Mononuclear cell (primary cell): ENCODE measurements at regions not wholly inside any gene's neighbourhood (a gene's known extent, or its start where the extent isn't known, plus 50 kb on each side); places are given as distances from the start of the nearest gene placed in this dataset.

ENCODE experiments used
- H3K27me3 ChIP-seq: 2 replicates; pipeline ENCODE4 v1.6.0; 2011; ENCODE audit warnings: low read length, control low read depth; ENCODE audit not compliant: insufficient read depth
- H3K4me1 ChIP-seq: 2 replicates; pipeline ENCODE4 v1.5.1; 2011; ENCODE audit warnings: mild to moderate bottlenecking, low read length, control low read depth; ENCODE audit not compliant: insufficient read depth
- H3K4me3 ChIP-seq: 2 replicates; pipeline ENCODE4 v1.5.1; 2011; ENCODE audit warnings: mild to moderate bottlenecking, low read length, moderate library complexity
- H3K9me3 ChIP-seq: 2 replicates; pipeline ENCODE4 v1.5.1; 2011; ENCODE audit warnings: low read depth, mild to moderate bottlenecking, control low read depth, low read length

DNA sequence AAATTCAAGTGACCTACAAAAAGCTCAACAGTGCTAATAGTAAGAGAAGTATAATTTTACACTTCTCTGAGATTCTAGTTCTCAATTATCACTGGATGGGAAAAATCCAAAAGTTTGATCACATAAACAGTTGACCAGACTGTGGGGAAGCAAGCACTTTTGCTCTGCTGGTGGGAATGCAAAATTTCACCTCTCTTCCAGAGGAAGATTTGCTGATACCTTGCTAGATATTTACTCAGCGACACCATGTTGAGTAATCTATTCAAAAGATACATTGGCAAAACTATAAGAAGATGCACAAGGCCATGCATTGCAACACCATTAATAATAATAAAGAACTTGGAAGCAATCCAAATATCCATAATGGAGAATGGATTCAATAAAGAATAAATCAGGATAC, 204.4 kb downstream of the MREG start:
- peaks cover 35% of the 10 kb centered on the region for H3K4me1 ChIP-seq
- no peaks in the 10 kb centered on the region for H3K27me3 ChIP-seq
- no peak overlapping the region for H3K4me3 ChIP-seq
- no peaks in the 10 kb centered on the region for H3K9me3 ChIP-seq

GRCh38 chr2:215808194-215808593, 205.2 kb downstream of the MREG start:
- Histone ChIP-seq H3K27me3 (no peaks in the 10 kb centered on the region), H3K9me3 (no peaks in the 10 kb centered on the region), H3K4me1 (peaks cover 35% of the 10 kb centered on the region), H3K4me3 (no peak overlapping the region)

GRCh38 chr2:215805493-215805892, 207.9 kb downstream of the MREG start:
- H3K4me1 ChIP-seq, result peaks cover 10% of the 10 kb centered on the region
- no peak overlapping the region for H3K4me3 ChIP-seq
- H3K9me3 ChIP-seq, result no peaks in the 10 kb centered on the region
- H3K27me3 ChIP-seq, result no peaks in the 10 kb centered on the region

DNA sequence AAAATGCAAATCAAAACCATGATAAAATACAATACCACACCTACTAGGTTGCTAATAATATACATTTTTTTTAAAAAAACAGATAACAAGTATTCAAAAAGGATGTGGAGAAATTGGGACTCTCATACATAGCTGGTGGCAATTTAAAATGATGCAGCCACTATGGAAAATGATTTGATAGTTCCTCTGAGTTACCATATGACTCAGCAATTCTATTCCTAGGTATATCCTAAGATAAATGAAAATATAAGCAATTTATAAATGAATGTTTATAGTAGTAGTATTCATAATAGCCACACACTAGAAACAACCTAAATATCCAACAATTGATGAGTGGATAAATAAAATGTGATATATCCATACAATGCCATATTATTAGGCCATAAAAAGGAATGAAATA, 210.2 kb downstream of the MREG start:
- no peaks in the 10 kb centered on the region for H3K4me1 ChIP-seq
- H3K9me3 ChIP-seq, result no peaks in the 10 kb centered on the region
- no peak overlapping the region for H3K4me3 ChIP-seq
- no peaks in the 10 kb centered on the region for H3K27me3 ChIP-seq

- Histone ChIP-seq H3K4me1 (peaks cover 29% of the 10 kb centered on the region), H3K27me3 (no peaks in the 10 kb centered on the region), H3K9me3 (no peaks in the 10 kb centered on the region), H3K4me3 (no peak overlapping the region)
Observed at GRCh38 chr2:215799194-215799593, 214.2 kb downstream of the MREG start.

GRCh38 chr2:215797676-215798075, 215.7 kb downstream of the MREG start:
- H3K4me1 ChIP-seq, result peaks cover 39% of the 10 kb centered on the region
- no peak overlapping the region for H3K4me3 ChIP-seq
- H3K9me3 ChIP-seq, result no peaks in the 10 kb centered on the region
- H3K27me3 ChIP-seq, result no peaks in the 10 kb centered on the region

GRCh38 chr2:215796140-215796855, 217.1 kb downstream of the MREG start:
- Histone ChIP-seq H3K27me3 (no peaks in the 10 kb centered on the region), H3K4me3 (no peak overlapping the region), H3K4me1 (peaks cover 48% of the 10 kb centered on the region), H3K9me3 (no peaks in the 10 kb centered on the region)

DNA sequence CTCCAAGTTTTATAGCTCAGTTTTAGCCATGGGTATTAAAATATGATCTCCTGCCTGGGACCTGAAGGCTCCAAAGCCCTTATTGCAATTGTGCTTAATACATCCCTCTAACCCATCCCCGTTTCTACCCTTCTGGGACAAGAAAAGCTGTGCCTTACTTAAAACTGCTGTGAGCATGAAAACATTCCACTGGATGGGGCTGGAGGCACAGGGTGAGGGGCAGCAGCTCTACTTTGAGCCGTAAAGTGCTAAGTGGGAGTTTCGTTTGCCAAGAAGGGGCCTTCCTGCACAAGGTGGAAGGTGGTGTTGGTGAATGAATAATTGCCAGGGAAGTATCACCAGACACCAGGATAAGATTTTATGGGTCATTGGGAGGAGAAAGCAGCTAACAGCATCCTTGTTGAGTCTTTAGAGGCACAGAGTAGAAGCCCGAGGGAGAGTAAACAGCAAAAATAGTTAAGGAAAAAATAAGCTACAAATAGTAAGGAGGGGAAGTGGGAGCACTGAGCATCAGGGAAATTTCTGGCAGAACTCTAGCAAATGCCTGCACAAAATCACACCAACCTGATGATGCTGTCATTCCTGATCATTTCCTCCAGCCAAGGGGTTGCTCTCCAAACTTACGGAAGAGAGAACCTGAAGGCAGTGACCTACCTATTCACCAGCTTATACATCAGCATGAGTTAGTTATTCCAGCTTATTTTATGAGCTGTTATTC, 218.4 kb downstream of the MREG start:
- no peaks in the 10 kb centered on the region for H3K27me3 ChIP-seq
- no peaks in the 10 kb centered on the region for H3K9me3 ChIP-seq
- H3K4me3 ChIP-seq, result no peak overlapping the region
- peaks cover 61% of the 10 kb centered on the region for H3K4me1 ChIP-seq

GRCh38 chr2:215793747-215794595, 219.4 kb downstream of the MREG start:
- Histone ChIP-seq H3K4me3 (no peak overlapping the region), H3K9me3 (no peaks in the 10 kb centered on the region), H3K4me1 (peaks cover 64% of the 10 kb centered on the region), H3K27me3 (no peaks in the 10 kb centered on the region)

DNA sequence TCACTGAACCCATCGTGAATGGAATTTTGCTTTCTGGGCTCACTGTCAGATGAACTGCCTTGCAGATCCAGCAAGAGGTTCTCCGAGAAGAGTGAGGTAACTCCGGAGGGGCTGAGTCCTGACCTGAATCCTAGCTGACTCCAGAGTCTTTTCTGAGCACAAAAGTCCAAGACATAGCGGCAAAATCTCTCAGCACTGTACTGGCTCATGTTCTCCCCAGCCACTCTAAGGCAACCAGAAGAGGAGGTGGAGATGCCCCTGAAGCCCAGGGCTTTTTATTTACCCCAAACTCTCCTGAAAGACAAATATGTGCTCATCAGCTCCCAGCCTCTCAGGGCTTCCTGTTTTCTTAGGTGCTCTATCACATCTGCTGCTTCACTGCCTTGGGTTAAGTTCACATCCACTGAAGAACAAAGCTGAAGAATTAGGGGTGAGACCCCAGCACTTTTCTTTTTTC, 221.8 kb downstream of the MREG start:
- Histone ChIP-seq H3K9me3 (no peaks in the 10 kb centered on the region), H3K27me3 (no peaks in the 10 kb centered on the region), H3K4me3 (no peak overlapping the region), H3K4me1 (peaks cover 62% of the 10 kb centered on the region)

DNA sequence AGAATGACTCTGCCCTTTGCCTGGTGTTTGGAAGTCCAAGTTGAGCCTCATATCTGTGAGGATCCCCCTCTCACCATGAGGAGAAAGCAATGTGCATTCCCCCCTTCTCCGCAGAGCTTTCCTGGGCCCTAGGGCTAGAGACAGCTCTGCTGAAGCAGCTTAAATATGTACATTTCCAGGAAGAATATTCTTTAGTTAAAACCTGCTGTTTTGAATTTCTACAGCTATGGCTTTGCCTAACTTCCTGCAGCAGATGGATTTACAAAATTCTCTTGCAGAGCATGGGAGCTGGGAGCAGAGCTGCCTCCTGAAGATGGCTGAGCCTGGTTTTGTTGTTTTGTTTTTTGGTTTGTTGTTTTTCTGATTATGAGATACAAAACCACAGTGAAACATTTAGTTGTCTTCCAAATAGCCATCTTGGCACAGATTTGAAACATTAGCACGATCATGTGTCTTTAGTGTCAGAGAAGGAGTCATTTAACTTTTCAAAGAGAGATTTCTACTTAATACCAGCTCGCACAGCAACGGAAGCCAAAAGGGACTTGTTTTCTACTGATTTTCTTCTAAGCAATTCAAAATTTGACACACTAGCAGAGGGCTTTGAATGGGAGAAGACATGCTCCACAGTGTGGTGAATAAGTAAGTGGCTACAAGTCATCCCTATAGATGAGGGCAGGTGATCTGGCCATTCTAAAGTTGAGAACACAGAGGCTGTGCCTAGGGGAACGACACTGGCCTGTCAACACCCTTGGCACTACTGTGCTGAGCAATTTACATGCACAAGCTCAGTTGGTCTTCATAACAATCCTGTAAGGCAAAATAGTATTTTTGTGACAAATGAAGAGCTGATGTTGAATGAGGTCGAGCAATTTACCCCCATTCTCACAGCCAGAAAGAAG, 222.6 kb downstream of the MREG start:
- Histone ChIP-seq H3K9me3 (no peaks in the 10 kb centered on the region), H3K4me1 (peaks cover 54% of the 10 kb centered on the region), H3K4me3 (no peak overlapping the region), H3K27me3 (no peaks in the 10 kb centered on the region)

DNA sequence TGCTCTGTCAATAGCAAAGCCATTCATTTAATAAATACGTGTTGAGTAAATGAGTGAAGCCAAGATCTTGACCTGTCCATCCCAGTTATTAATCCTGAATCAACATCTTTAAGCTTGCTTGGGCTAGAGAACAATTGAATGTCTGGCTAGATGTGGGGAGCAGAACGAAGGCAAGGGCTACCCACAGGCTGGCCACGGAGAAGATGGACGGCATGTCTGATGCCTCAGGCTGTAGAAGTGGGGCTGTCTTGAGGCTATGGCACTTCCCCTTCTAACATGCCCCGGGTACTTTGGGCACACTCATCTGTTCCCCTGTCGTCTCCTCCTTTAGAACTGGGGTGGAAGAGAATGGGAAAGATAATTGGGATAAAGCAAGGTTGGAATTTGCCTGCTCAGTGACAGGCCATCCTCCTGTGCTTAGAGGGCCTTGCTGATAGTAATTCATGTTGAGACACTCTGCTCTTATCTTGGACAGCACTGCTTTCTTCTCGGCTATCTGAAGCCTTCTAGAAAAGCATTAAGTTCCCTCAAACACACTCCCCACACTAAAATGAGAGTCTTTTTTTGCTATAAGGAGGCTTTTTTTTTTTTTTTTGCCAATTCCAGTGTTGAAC, 225.7 kb downstream of the MREG start:
- peaks cover 29% of the 10 kb centered on the region for H3K4me1 ChIP-seq
- H3K4me3 ChIP-seq, result no peak overlapping the region
- no peaks in the 10 kb centered on the region for H3K27me3 ChIP-seq
- no peaks in the 10 kb centered on the region for H3K9me3 ChIP-seq

GRCh38 chr2:215787025-215787424, 226.3 kb downstream of the MREG start:
- Histone ChIP-seq H3K27me3 (no peaks in the 10 kb centered on the region), H3K4me3 (no peak overlapping the region), H3K4me1 (peaks cover 27% of the 10 kb centered on the region), H3K9me3 (no peaks in the 10 kb centered on the region)

DNA sequence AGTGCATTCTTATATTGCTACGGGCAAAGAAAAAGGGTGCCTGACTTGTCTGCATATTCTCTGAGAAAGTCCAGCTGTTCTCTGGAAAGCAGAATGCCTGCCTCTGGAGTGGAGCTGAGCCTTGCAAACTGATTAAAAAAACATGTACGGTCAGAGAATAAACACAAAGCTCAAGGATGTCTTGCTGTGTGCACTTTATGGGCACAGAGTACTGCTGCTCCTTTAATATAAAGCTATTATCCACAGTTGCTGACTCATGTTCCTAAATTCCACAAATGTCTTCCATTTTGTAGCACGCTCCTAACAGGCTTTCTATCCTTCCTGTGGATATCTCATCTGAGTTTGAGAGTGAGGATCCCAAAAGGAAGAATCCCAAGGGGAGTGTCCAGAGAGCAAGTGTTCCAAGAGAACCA, 229.0 kb downstream of the MREG start:
- no peaks in the 10 kb centered on the region for H3K27me3 ChIP-seq
- no peak overlapping the region for H3K4me3 ChIP-seq
- H3K4me1 ChIP-seq, result peaks cover 3% of the 10 kb centered on the region
- no peaks in the 10 kb centered on the region for H3K9me3 ChIP-seq
